ENCODE measurements at regions not wholly inside any gene's neighbourhood (a gene's known extent, or its start where the extent isn't known, plus 50 kb on each side); places are given as distances from the start of the nearest gene placed in this dataset.

DNA sequence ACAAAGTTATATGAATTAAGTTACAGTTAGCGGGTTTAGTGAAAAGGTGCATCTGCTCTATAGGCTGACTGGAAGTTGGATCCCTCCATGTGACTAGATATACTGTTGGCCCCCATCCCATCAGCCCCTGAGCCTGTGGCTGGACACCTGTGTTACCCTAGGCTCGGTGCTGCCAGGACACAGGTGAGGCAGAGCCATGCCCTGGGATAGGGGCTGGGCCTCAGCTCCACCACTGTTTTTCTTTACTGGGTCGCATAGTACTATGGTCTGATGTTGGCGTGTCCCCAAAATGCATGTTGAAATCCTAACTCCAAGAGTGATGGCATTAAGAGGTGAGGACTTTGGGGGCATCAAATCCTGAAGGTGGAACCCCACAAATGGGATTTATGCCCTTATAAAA, 638.6 kb upstream of the ID2 start:
- no peak overlapping the region for H3K27ac Mint-ChIP-seq
- TF ChIP-seq, protein P1, sequence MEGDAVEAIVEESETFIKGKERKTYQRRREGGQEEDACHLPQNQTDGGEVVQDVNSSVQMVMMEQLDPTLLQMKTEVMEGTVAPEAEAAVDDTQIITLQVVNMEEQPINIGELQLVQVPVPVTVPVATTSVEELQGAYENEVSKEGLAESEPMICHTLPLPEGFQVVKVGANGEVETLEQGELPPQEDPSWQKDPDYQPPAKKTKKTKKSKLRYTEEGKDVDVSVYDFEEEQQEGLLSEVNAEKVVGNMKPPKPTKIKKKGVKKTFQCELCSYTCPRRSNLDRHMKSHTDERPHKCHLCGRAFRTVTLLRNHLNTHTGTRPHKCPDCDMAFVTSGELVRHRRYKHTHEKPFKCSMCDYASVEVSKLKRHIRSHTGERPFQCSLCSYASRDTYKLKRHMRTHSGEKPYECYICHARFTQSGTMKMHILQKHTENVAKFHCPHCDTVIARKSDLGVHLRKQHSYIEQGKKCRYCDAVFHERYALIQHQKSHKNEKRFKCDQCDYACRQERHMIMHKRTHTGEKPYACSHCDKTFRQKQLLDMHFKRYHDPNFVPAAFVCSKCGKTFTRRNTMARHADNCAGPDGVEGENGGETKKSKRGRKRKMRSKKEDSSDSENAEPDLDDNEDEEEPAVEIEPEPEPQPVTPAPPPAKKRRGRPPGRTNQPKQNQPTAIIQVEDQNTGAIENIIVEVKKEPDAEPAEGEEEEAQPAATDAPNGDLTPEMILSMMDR (conservative IDR thresholded peaks at IDR 0.05): no peak
- no peaks in the 10 kb centered on the region for H3K27me3 Mint-ChIP-seq
- no peaks in the 10 kb centered on the region for H3K4me1 Mint-ChIP-seq (ENCODE audit: unreplicated experiment)
- no peaks in the 10 kb centered on the region for H3K36me3 Mint-ChIP-seq
- DNase-seq (ENCODE audit: extremely low spot score, unreplicated experiment): no peak
- peaks cover 14% of the 10 kb centered on the region for H3K9me3 Mint-ChIP-seq
- no peak overlapping the region for H3K4me3 Mint-ChIP-seq

DNA sequence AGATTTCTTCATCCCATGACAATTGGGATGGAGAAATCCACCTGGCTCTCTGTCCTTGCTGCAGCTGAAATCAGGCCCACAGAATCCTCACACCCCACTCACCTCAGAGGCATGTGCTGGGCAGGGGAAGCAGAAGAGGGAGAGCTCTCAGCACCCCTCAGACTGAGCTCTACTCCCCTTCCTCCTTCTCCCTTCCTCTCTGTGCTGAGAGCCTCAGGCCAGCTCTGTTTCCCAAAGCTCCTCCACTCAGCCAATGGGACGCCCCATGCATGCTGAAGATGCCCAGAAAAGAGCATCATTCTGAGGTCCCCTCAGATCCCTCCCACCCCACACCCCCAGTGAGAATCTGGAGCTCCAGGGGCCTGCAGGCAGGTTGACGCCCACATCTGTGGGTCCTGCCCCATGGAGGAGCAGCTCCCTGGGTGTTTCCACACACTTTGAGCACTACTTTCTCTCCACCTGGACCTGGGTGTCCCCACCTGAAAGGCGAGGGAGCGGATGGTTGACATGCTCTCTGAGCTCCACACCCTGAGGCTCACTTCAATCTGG, 637.7 kb upstream of the ID2 start:
- Mint-ChIP-seq H3K27me3 (no peaks in the 10 kb centered on the region), H3K27ac (no peak overlapping the region), H3K9me3 (peaks cover 14% of the 10 kb centered on the region), H3K4me1 (ENCODE audit: unreplicated experiment) (no peaks in the 10 kb centered on the region), H3K4me3 (no peak overlapping the region), H3K36me3 (no peaks in the 10 kb centered on the region)
- TF ChIP-seq, protein P1 (conservative IDR thresholded peaks at IDR 0.05): no peak
- DNase-seq (ENCODE audit: extremely low spot score, unreplicated experiment): peak; percentile 51

GRCh38 chr2:8045081-8045614, 636.7 kb upstream of the ID2 start:
- H3K9me3 Mint-ChIP-seq: peaks cover 14% of the 10 kb centered on the region
- peak; percentile 54 for DNase-seq (ENCODE audit: extremely low spot score, unreplicated experiment)
- TF ChIP-seq, protein P1 (conservative IDR thresholded peaks at IDR 0.05): no peak
- no peak overlapping the region for H3K27ac Mint-ChIP-seq
- H3K27me3 Mint-ChIP-seq: no peaks in the 10 kb centered on the region
- H3K4me1 Mint-ChIP-seq (ENCODE audit: unreplicated experiment): no peaks in the 10 kb centered on the region
- no peak overlapping the region for H3K4me3 Mint-ChIP-seq
- no peaks in the 10 kb centered on the region for H3K36me3 Mint-ChIP-seq

DNA sequence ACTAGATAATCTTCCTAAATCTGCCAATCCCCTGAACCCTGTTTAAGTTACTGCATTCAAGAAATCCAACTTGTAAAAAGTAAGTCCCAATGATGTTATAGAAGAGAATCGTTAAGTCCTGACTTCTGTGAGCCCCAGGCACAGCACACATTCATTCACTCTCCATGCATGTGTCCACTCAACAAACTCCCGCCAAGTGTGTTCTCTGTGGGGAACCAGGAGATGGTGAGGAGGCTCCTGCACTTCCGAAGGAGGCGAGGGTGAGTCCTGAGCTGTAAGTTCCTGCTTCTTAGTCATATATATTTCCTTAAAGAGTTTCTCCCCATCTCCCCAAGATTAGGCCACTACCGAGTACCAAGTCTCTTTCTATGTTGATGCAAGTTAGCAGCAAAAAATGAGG, 635.0 kb upstream of the ID2 start:
- no peaks in the 10 kb centered on the region for H3K27me3 Mint-ChIP-seq
- TF ChIP-seq, protein P1 (conservative IDR thresholded peaks at IDR 0.05): no peak
- peaks cover 18% of the 10 kb centered on the region for H3K9me3 Mint-ChIP-seq
- no peak for DNase-seq (ENCODE audit: extremely low spot score, unreplicated experiment)
- no peak overlapping the region for H3K4me3 Mint-ChIP-seq
- no peaks in the 10 kb centered on the region for H3K4me1 Mint-ChIP-seq (ENCODE audit: unreplicated experiment)
- H3K27ac Mint-ChIP-seq: no peak overlapping the region
- no peaks in the 10 kb centered on the region for H3K36me3 Mint-ChIP-seq

GRCh38 chr2:8049176-8049575, 632.7 kb upstream of the ID2 start:
- no peak for DNase-seq (ENCODE audit: extremely low spot score, unreplicated experiment)
- H3K4me1 Mint-ChIP-seq (ENCODE audit: unreplicated experiment): no peaks in the 10 kb centered on the region
- no peak overlapping the region for H3K27ac Mint-ChIP-seq
- H3K9me3 Mint-ChIP-seq: peaks cover 18% of the 10 kb centered on the region
- no peaks in the 10 kb centered on the region for H3K36me3 Mint-ChIP-seq
- TF ChIP-seq, protein P1 (conservative IDR thresholded peaks at IDR 0.05): no peak
- H3K27me3 Mint-ChIP-seq: no peaks in the 10 kb centered on the region
- no peak overlapping the region for H3K4me3 Mint-ChIP-seq

Measured in type B pancreatic cell (in vitro differentiated cells).